Posterior vena cava (tissue), 2 donors: ENCODE measurements at regions not wholly inside any gene's neighbourhood (a gene's known extent, or its start where the extent isn't known, plus 50 kb on each side); places are given as distances from the start of the nearest gene placed in this dataset.

Experiments
- DNase-seq: peaks from one replicate; pipeline ENCODE4 v3.0.0-alpha.2; 2020; ENCODE audit warnings: low spot score
- intact Hi-C, 2 donors: fragments of 100-400 bp; cut with DNase I; formaldehyde crosslinking; loops; one replicate each; pipeline versions ENCODE4 v1.14.1 to v1.14.2; 2022 to 2023
- donor health status: DM: yes; HTN: yes; CAD: no.
- donor health status: DM: yes; HTN: yes; CAD: no.

GRCh38 chr4:167290678-167291077, 56.4 kb upstream of the SPOCK3 start:
- intact Hi-C loops: no loop called here
- no peak for DNase-seq

GRCh38 chr4:167308876-167309275, 74.6 kb upstream of the SPOCK3 start:
- no peak for DNase-seq
- intact Hi-C loops: no loop called here

DNA sequence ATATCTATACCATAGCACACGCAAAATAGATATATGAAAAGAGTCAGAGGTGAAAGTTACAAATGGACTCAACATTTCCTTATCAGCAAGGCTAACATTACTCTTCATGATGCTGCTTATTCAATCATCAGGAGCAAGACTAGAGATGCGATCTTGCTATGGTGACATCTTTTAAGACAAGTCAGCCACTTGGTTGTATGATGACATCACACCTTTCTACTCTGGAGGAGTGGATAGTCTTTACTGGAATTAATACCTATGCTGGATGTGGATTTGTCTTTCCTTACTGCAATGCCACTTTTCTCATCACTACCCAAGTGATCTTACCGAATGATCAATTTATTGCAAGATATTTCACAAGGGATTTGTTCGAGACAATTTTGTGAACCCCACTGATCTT, 87.0 kb upstream of the SPOCK3 start:
- intact Hi-C loops: no loop called here
- no peak for DNase-seq

- no peak for DNase-seq
- intact Hi-C loops: no loop called here
Observed at GRCh38 chr4:167339781-167340180, 105.5 kb upstream of the SPOCK3 start.

GRCh38 chr4:167359711-167360110, 125.4 kb upstream of the SPOCK3 start:
- intact Hi-C loops: no loop called here
- DNase-seq: no peak

GRCh38 chr4:167379076-167379835, 145.0 kb upstream of the SPOCK3 start:
- intact Hi-C loops: no loop called here

DNA sequence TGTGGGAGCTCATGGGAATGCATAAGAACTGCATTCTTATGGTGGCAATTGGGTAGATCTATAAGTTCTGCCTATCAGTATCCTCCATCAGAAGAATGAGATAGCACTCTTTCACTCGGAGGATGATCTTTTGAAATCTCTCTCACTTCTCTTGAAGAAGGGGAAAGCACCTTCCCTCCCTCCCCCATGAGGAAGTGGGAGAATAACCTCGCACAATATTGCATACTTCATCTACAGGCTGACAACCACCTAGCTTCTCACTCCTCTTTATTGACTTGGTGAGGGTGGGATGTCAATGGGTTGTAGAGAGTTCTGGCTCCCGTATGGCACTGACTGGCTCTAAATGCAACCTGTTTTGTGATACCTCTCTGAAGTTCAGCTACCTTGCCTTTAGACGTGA, 146.7 kb upstream of the SPOCK3 start:
- no peak for DNase-seq
- intact Hi-C loops: no loop called here

More at GRCh38 chr4:167379076-167379835, 145.0 kb upstream of the SPOCK3 start:
- DNase-seq: no peak

GRCh38 chr4:167383291-167383690, 149.0 kb upstream of the SPOCK3 start:
- intact Hi-C loops: no loop called here
- no peak for DNase-seq

- no peak for DNase-seq
- intact Hi-C loops: no loop called here
Observed at GRCh38 chr4:167397586-167397985, 163.3 kb upstream of the SPOCK3 start.

GRCh38 chr4:167399201-167399600, 164.9 kb upstream of the SPOCK3 start:
- intact Hi-C loops: no loop called here
- no peak for DNase-seq

DNA sequence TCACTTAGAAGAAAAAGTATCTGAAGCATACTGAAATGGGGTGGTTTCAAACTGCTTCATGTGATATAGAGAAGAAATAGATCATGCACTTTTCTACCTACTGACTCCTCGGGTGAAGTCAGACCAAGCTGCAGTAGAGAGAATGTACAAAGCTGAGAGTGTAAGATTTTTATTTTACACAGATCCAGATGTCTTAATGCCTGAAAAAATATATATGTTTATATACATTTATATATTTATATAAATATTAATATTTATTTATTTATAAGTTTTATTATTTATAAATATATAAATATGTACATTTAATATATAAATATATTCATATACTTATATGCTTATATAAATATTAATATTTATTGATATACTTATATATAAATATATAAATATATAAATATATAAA, 171.9 kb upstream of the SPOCK3 start:
- intact Hi-C loops: no loop called here
- no peak for DNase-seq

- intact Hi-C loops: no loop called here
- DNase-seq: no peak
Observed at GRCh38 chr4:167415461-167415860, 181.2 kb upstream of the SPOCK3 start.

GRCh38 chr4:167419468-167420140, 185.3 kb upstream of the SPOCK3 start:
- DNase-seq: no peak
- intact Hi-C loops: no loop called here

- DNase-seq: no peak
- intact Hi-C loops: no loop called here
Observed at GRCh38 chr4:167421201-167421600, 186.9 kb upstream of the SPOCK3 start.

DNA sequence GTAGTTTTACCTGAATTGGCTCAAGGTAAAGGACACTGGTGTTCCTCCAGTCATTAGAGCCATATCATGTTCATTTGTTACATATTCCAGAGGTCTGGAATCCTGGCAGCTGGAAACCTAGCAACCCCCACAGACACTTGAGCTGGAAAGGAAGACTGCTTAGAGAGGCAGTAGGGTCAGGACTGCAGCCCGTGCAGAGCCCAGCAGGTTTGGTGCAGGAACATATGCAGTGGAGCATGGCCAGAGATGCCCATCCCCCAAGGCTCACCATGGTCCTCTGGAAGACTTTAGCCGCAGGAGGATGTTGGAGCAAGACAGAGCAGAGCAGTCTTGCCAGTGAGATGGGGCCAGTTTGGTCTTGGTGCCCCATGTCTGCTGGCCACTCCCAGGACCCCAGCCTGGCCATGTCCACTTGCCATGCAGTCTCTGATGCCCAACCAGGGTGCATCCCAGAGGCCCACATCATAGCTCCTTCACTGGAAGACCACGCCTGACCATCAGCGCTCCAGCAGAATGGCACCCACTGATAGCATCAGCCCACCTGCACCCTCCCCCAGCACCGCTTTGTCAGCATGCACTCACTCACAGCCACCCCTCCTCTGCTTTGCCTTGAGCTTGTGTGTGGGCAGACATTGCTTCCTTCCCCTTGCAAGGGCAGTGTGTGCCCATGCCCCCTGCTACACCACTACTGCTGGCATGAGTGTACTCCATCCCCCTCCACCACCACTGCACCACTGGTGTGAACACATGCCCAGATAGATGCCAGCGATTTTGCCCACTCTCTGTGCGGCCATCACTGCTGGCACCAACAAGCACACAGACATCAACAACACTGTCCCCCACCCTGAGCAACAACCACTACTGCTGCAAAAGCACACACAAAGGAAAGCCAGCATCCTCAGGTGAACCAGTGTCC, 190.3 kb upstream of the SPOCK3 start:
- no peak for DNase-seq
- intact Hi-C loops: no loop called here

GRCh38 chr4:167428156-167428555, 193.9 kb upstream of the SPOCK3 start:
- DNase-seq: no peak
- intact Hi-C loops: no loop called here

GRCh38 chr4:167431371-167431770, 197.1 kb upstream of the SPOCK3 start:
- no peak for DNase-seq
- intact Hi-C loops: no loop called here

- DNase-seq: no peak
- intact Hi-C loops: no loop called here
Observed at GRCh38 chr4:167435786-167436185, 201.5 kb upstream of the SPOCK3 start.

- no peak for DNase-seq
- intact Hi-C loops: no loop called here
Observed at GRCh38 chr4:167443841-167444240, 209.5 kb upstream of the SPOCK3 start.

DNA sequence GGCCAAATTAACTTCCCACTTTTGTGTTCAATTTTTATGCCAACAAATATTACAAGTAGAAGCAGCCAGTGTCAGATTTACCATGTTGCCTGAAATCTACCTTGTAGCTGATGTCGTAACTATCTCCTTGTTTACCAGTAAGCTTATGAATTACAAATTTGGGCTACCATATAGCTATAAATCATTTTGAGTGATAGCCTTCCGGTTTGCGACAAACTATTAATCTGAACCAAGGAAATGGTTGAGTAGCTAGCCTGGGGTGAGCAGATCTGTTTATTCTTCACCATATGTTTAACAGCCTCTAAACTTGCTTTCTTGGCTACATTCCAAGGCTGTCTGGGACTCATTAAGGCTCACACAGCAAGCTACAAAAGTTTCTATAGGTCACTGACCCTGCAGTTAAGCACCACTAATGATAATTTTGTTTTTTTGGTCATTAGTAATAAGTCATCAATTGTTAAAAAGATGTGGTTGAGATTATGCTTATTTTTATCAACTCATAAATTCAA, 218.7 kb upstream of the SPOCK3 start:
- intact Hi-C loops: no loop called here
- DNase-seq: no peak
